H7 (cell line): ENCODE measurements at regions not wholly inside any gene's neighbourhood (a gene's known extent, or its start where the extent isn't known, plus 50 kb on each side); places are given as distances from the start of the nearest gene placed in this dataset.
A peak's percentile ranks its signal among the peaks of the same experiment; 100 is the strongest.

Experiments used
- DNase-seq: peaks from one replicate; pipeline ENCODE4 v3.0.0; 2012
- H3K27me3 ChIP-seq: 2 replicates; pipeline ENCODE4 v1.6.0; 2011; ENCODE audit warnings: mild to moderate bottlenecking, low read length; ENCODE audit not compliant: control insufficient read depth, insufficient read depth
- H3K36me3 ChIP-seq: replicated peaks from 2 replicates; pipeline ENCODE4 v1.5.1; 2011; ENCODE audit warnings: low read length; ENCODE audit not compliant: control insufficient read depth, insufficient read depth
- H3K4me3 ChIP-seq: 2 replicates; pipeline ENCODE4 v1.5.1; 2011; ENCODE audit warnings: low read depth, mild to moderate bottlenecking, control low read depth, low read length, moderate library complexity; ENCODE audit not compliant: insufficient read depth

DNA sequence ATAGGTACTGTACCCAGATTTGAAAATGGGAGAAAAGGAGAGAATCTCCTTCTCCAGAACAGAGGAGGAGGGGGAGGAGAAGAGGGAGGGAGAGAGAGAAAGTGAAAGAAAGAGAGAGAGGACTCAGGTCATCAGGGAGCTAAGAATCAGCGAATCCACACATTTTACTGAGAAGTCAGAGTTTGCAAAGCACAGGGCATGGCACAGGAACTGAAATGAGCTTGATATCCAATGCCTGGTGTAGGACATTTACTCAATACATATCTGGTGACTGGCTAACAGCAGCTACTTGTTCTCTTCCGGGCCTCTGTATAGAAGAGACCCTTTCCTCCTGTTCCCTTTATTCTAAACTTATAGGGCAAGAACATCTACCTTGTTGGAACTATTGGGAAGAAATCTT is 375.1 kb downstream of the KLF5 start:
- H3K4me3 ChIP-seq: no peak overlapping the region
- H3K36me3 ChIP-seq: no peaks in the 10 kb centered on the region
- no peaks in the 10 kb centered on the region for H3K27me3 ChIP-seq
- DNase-seq: no peak

DNA sequence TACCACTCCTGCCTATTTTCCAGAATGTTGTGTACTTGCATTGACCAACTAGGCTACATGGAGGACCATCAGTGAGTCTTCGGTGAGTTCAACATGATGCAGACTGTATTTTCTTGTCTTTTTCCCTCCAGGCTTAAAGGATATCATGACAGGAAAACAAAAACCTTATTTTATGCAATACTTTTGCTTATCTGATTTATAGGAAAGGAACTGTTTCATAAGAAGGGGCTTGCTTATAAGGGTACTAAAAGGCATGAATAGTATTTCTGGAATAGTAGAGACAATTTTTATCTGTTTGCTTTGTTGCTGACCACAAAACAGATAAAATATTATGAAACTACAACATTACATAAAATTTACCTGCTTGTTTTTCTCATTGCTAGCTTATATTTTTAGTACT is 374.7 kb downstream of the KLF5 start:
- H3K27me3 ChIP-seq: no peaks in the 10 kb centered on the region
- H3K4me3 ChIP-seq: no peak overlapping the region
- DNase-seq: no peak
- no peaks in the 10 kb centered on the region for H3K36me3 ChIP-seq

DNA sequence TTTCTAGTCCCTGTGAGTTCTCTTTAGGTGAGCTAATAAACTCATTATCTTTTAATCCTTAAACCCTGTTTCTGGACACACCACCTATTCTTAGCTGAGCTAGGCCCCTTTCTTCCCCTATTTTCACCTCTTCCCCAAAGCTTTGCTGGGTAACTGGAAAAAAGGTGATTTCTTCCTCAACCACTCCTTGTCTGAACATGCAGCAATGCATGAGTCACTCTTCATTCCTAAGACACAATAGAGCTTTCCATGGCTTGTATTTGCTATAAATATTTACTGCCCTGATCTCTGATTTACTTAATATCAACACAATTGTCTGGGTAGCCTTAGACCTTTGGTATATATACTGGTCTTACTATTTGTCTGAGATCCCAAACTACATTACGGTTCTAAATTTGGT is 370.9 kb downstream of the KLF5 start:
- Histone ChIP-seq H3K27me3 (no peaks in the 10 kb centered on the region), H3K4me3 (no peak overlapping the region), H3K36me3 (no peaks in the 10 kb centered on the region)
- no peak for DNase-seq

DNA sequence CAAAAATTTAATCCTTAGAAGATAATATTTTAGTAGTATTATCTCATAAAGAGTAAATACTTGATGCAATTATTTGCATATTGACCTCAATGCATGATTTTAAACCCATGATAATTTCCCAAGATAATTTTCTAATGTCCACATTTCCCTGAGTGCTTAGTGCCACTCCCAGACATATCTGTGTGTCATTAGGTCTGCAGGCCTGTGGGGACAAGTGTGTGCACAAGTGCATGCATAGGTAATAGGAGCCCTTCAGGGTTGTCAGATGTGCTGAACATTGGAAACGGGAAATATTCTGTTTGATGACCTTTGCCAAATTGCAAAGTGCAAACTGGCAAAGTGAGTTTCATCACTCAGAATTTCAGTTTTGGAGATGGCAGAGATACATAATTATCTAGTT is 369.9 kb downstream of the KLF5 start:
- DNase-seq: no peak
- Histone ChIP-seq H3K36me3 (no peaks in the 10 kb centered on the region), H3K4me3 (no peak overlapping the region), H3K27me3 (no peaks in the 10 kb centered on the region)

DNA sequence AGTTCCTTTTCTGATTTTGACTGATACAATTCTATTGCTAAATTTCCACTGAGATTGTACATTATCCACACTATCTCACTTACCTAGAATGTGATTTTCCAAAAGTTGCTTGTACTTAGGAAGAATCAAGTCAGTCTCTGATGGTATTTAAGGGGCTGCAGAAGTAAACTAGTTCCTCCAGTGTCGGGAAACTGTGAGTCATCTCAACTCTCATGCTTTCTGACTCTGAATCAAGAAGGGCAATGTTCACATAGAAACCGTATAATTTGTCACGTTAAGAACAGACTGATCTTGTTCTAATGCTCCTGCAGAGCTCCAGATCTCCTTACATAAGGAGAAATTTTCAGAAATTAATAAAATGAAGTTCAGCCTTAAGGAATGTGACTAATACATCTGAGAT is 369.3 kb downstream of the KLF5 start:
- Histone ChIP-seq H3K27me3 (no peaks in the 10 kb centered on the region), H3K4me3 (no peak overlapping the region), H3K36me3 (no peaks in the 10 kb centered on the region)
- DNase-seq: no peak

DNA sequence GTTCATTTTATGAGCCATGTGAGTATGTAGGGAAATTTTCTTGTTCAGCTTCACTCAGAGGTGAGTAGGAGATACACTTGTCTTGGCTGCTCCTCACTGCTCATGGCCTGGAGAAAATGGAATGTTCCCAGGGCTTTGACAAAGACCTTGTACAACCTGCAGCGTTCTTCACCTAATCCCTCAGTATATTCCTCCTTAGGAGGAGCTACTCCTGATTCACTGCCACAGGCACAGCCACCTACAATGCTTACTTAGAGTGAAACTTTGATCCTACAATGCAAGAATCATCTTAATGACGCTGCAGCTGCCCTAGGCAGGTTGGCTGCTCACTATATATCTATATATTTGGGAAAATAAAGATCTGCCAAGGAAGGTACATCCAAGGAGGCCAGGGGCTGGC is 364.2 kb downstream of the KLF5 start:
- DNase-seq: no peak
- H3K4me3 ChIP-seq: no peak overlapping the region
- no peaks in the 10 kb centered on the region for H3K36me3 ChIP-seq
- no peaks in the 10 kb centered on the region for H3K27me3 ChIP-seq

DNA sequence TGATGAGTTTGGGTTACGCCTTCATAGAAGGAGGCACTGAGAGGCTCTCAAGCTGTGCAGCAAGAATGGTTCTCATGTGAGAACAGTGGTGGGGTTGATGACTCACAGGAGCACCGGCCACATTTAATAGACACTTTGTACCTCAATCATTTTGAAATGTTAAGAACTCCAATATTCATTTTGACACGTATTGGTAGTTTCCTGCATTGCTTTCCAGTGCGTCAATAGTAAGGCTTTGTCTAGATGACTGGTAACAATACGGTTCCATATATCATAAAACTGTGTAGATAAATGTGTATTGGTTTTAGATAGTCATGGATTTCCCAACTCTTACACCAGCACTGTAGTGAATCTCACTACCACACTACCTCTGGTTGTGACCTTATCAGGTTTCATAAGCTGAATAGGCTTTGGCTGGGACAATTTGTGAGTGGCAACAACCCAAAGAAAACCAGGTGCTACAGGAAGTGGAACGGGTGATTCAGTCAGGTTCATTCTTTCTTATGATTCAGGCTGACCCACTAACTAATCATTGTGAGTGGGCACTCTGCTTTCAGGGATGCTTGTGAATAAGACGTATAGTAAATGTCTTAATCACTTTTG is 362.6 kb downstream of the KLF5 start:
- DNase-seq: no peak
- no peaks in the 10 kb centered on the region for H3K36me3 ChIP-seq
- no peak overlapping the region for H3K4me3 ChIP-seq
- H3K27me3 ChIP-seq: no peaks in the 10 kb centered on the region

DNA sequence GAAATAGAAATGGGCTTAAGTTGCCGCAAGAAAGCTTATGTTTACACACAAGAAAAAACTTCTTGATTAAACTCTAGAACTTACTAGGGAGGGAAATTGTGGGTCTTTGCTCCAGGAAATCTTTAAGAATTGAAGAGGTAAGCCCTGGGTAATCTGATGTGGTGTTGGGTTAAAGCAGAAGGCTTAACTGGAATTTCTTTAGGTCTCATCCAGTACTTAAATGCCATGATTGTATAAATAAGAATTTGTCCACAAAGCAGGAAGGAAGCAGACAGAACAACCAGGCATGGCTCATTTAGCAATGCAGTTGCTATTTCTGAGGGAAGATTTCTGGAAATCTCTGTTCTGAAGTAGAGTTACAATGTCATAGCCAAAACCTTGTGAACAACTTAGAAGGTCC is 360.4 kb downstream of the KLF5 start:
- DNase-seq: no peak
- Histone ChIP-seq H3K27me3 (no peaks in the 10 kb centered on the region), H3K4me3 (no peak overlapping the region), H3K36me3 (no peaks in the 10 kb centered on the region)

DNA sequence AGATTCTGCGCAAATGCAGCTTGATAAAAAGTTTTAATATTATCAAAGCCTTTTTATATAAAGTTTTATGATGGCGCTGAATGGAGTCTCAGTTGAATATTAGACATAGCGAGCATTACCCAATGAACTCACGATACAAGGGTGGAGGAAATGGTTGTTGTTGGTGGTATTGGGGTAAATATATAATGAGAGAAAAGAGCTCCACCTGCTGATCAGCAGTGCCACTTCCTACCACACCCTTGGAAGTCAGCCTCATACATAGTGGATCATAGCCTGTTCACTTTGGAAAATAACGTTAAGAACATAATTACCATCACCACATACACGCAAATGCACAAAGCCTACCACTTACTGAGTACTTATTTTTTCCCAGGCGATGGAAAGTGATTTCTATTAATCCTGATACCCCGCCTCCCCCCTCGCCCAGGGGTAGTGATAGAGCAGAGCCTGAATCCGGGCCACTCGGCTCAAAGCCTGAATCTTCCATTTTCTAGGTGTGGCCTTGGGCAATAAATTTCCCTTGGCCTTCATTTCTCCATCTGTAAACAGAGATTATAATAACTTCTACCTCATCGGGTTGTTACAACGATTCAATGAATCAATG is 358.3 kb downstream of the KLF5 start:
- no peaks in the 10 kb centered on the region for H3K36me3 ChIP-seq
- peak; percentile 36 for DNase-seq
- H3K4me3 ChIP-seq: no peak overlapping the region
- H3K27me3 ChIP-seq: no peaks in the 10 kb centered on the region

DNA sequence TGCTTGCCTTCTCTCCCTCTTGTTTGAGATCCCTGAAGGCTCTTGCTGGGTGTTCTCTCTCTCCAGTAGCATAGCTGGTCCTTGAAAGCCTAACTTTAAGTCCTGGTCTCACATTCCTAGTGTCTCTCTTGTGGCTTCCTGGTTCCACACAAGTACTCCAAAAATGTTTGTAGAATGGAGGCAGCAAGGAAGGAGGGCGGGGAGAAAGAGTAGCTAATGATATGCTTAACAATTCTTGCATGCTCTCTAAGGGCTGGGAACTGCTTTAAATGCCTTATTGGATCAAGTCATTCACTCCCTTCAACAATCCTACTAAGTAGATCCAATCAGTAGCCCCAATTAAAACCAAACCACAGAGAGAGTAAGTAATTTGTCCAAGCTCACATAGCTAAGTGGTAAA is 357.3 kb downstream of the KLF5 start:
- no peaks in the 10 kb centered on the region for H3K27me3 ChIP-seq
- no peak for DNase-seq
- H3K4me3 ChIP-seq: no peak overlapping the region
- no peaks in the 10 kb centered on the region for H3K36me3 ChIP-seq

DNA sequence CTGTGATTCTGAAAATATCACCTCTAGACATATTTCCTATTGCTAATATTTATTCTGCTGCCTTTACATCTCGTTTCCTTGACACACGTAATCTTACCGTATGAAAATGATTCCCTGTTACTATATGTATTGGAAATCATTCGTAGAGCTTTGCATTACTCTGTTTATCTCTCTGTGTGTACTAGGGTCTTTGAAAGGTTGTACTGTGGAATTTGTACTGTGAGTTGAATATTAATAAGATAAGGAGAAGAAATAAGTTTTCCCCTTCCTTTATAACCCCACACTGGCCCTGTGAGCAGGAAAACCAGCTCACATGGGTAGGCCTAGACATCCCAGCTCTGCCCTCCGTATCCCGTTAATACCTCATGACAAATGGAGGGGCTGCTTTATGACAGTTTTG is 354.9 kb downstream of the KLF5 start:
- H3K27me3 ChIP-seq: no peaks in the 10 kb centered on the region
- no peak for DNase-seq
- no peaks in the 10 kb centered on the region for H3K36me3 ChIP-seq
- no peak overlapping the region for H3K4me3 ChIP-seq

DNA sequence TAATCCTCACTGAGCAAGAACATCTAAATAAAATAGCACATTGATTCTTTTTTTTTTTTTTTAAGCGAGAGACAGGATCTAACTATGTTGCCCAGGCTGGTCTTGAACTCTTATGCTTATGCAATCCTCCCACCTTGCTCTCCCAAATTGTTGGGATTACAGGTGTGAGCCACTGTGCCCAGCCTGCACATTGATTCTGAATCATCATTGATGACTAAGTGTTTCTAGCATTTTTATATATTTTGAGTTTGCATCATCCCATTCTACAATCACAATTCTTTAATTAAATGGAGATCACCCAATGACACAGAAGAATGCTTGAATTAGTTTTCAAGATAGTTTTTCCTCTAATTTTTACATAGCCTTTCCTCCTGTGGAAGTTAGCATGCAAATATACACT is 354.1 kb downstream of the KLF5 start:
- H3K4me3 ChIP-seq: no peak overlapping the region
- no peak for DNase-seq
- no peaks in the 10 kb centered on the region for H3K36me3 ChIP-seq
- H3K27me3 ChIP-seq: no peaks in the 10 kb centered on the region

DNA sequence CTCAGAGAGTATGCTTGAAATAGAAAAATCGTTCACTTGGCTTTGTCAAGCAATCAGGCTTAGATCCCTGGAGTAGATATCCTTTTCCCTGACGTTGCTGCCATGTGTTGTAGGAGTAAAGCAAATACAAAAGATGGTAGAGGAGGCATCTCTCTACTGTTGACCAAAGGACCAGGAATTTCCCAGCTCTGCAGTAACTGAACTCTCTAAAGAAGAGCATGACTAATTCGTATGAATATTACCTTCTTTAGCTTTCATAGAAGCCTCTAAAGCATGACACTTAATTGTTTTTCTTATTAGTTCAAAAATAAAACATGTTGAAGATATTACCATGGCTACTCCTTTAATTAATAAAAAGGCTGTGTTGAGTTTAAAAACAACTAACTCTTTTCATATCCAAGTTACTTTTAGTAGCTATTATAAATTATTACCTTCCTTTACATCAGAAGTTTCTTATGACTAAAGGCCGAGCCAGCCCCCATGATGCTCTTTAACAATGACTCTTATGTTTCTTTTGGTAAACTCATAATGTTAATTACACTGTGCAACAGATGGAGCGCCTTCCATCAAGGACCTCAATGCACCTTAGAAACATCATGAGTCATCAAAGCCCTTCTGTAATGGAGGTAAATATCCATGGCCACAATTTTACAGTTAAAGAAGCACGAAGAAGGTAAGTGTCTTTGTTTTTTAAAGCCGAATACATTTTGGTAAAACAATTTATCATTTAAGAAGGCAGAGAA is 352.4 kb downstream of the KLF5 start:
- Histone ChIP-seq H3K4me3 (no peak overlapping the region), H3K36me3 (no peaks in the 10 kb centered on the region), H3K27me3 (no peaks in the 10 kb centered on the region)
- no peak for DNase-seq

DNA sequence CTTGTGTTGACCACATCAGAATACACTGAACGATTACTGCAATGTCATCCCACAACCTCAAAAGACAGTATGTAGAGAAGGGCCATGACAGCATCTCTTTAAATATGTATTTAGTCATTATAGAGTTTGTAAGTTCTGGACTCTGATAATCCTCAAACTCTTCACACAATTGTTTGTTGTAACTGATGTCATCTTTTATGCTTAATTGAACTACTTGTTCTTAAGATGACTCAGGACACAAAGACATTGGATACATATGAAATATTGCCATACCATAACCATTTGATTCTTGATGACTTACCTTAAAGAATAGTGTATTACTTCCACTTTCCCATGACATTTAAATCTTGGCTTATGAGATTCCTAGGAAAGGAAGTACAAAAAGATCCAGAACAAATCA is 347.6 kb downstream of the KLF5 start:
- no peaks in the 10 kb centered on the region for H3K27me3 ChIP-seq
- H3K4me3 ChIP-seq: no peak overlapping the region
- no peaks in the 10 kb centered on the region for H3K36me3 ChIP-seq
- DNase-seq: no peak

DNA sequence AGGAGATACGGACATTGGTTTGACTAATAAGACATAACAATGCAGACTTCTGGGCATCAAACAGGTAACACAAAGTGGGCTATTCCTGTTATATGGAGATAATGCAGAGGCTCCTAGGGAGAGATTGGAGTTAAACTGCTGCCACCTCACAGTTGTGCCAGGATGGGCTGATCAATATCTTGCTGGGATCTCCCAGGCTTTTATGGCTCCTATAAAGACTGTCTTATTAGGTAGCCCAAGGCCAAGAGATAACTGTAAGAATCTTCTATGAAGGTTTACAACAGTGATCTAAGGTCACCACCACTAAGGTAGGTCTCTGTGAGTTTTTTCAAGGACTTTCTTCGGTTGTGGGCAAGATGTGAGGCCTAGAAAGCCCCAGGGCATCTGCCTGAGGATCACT is 345.8 kb downstream of the KLF5 start:
- H3K4me3 ChIP-seq: no peak overlapping the region
- no peak for DNase-seq
- H3K27me3 ChIP-seq: no peaks in the 10 kb centered on the region
- H3K36me3 ChIP-seq: no peaks in the 10 kb centered on the region
